SU-DHL-6 (cell line): ENCODE measurements at regions not wholly inside any gene's neighbourhood (a gene's known extent, or its start where the extent isn't known, plus 50 kb on each side); places are given as distances from the start of the nearest gene placed in this dataset.

Source experiments
- CTCF ChIP-seq: fragments of 200-600 bp; sonication (generic); IDR thresholded peaks from one replicate; pipeline ENCODE4 v1.5.1; 2017; ENCODE audit warnings: antibody characterized with exemption, mild to moderate bottlenecking, low read length, moderate library complexity; ENCODE audit not compliant: insufficient read depth, poor library complexity, severe bottlenecking
- EZH2phosphoT487 ChIP-seq: fragments of 200-600 bp; sonication (generic), shearing (Covaris generic); conservative IDR thresholded peaks from 2 replicates; pipeline ENCODE4 v1.6.1; 2018; ENCODE audit warnings: mild to moderate bottlenecking, antibody characterized with exemption, low read length, moderate library complexity, mixed read lengths

GRCh38 chr2:196241175-196241574 lies 69.8 kb upstream of the STK17B start:
- TF ChIP-seq EZH2phosphoT487 (no peak), CTCF (peak; percentile 37)
